B cell (primary cell): ENCODE measurements at regions not wholly inside any gene's neighbourhood (a gene's known extent, or its start where the extent isn't known, plus 50 kb on each side); places are given as distances from the start of the nearest gene placed in this dataset.

Experiments
- CTCF ChIP-seq: fragments of 200-600 bp; IDR thresholded peaks from one replicate; pipeline ENCODE4 v1.8.0; 2022; ENCODE audit warnings: antibody characterized with exemption, mild to moderate bottlenecking
- EZH2 ChIP-seq: IDR thresholded peaks from 2 replicates; pipeline ENCODE4 v1.6.1; 2012; ENCODE audit warnings: borderline replicate concordance, low read depth, mild to moderate bottlenecking, moderate library complexity, low read length; ENCODE audit not compliant: insufficient read depth, poor library complexity, severe bottlenecking

GRCh38 chr11:88016392-88017170, 158.7 kb downstream of the RAB38 start:
- TF ChIP-seq CTCF (peak; percentile 79), EZH2 (no peak)
